Stimulated activated memory B cell treated with anti-CD40 and anti-IgM and Interleukin-4, amounts not matched to agents 10 μg/mL and 1 μg/mL and 100 μg/mL, for 72 hours (primary cell): ENCODE measurements at regions not wholly inside any gene's neighbourhood (a gene's known extent, or its start where the extent isn't known, plus 50 kb on each side); places are given as distances from the start of the nearest gene placed in this dataset.
A peak's percentile ranks its signal among the peaks of the same experiment; 100 is the strongest.
"Not testable (repeated sequence)": the region's sequence is repeated elsewhere in the genome, so short reads cannot be mapped to it uniquely, and the experiment has no call there.

Experiments used
- ATAC-seq: fragments of 150-1000 bp; cut with Tn5 transposase; 2 replicates; pipeline ENCODE4 v1.10.0; 2021
- H3K27ac Mint-ChIP-seq: one replicate; pipeline ENCODE4 v1.8.0; 2022; ENCODE audit warnings: mild to moderate bottlenecking, mixed read lengths
- H3K27me3 Mint-ChIP-seq: one replicate; pipeline ENCODE4 v1.8.0; 2022; ENCODE audit warnings: mixed read lengths
- H3K36me3 Mint-ChIP-seq: one replicate; pipeline ENCODE4 v1.8.0; 2022; ENCODE audit warnings: mixed read lengths
- H3K4me1 Mint-ChIP-seq: one replicate; pipeline ENCODE4 v1.8.0; 2022; ENCODE audit warnings: mixed read lengths
- H3K4me3 Mint-ChIP-seq: one replicate; pipeline ENCODE4 v1.8.0; 2022; ENCODE audit warnings: mild to moderate bottlenecking, moderate library complexity, mixed read lengths
- H3K9me3 Mint-ChIP-seq: one replicate; pipeline ENCODE4 v1.8.0; 2022; ENCODE audit warnings: mixed read lengths

DNA sequence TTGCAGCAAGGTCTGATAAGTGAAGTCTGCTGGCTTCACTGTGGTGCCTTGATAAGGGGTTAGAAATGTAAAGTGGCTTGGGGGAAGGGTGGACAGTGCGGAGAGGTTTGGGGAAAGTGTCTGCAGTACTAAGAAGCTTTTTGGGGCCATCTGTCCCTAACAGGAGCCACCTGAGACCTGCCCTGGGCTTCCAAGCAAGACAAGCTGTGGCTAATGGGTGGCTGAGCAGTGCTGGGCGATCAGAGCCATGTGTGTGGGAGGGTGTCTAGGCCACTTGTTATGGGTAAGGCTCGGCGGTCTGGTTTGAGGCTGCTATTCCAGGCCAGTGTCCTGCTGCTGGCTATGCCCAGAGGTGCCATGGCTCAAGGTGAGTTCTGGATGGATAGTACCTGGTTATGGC is 185.4 kb upstream of the MTMR8 start:
- peaks cover 17% of the 10 kb centered on the region for H3K4me1 Mint-ChIP-seq
- H3K4me3 Mint-ChIP-seq: peak overlapping the region; percentile 66
- no peaks in the 10 kb centered on the region for H3K27me3 Mint-ChIP-seq
- H3K9me3 Mint-ChIP-seq: peaks cover 1% of the 10 kb centered on the region
- peak overlapping the region; percentile 80 for H3K27ac Mint-ChIP-seq
- no peak for ATAC-seq
- peaks cover 7% of the 10 kb centered on the region for H3K36me3 Mint-ChIP-seq

DNA sequence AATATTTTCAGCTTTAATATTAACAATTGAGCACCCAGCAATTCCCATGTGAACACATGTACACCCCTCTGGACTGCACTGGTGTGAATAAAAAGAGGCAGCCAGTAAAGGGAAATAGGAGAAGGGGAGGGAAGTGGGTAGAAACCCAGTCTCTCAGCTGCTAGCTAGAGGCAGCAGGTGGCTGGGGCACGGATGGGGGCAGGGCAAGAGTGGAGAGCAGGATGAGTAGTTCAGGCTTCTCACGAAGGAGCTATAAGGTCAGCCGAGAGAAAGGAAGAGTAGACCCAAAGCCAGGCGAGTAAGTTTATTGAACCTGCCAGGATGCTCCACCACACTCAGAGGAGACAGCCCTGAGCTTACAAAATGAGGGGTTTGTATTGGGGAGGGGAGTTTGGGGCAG is 184.8 kb upstream of the MTMR8 start:
- H3K36me3 Mint-ChIP-seq: peaks cover 10% of the 10 kb centered on the region
- ATAC-seq: peak; percentile 86
- peak overlapping the region; percentile 66 for H3K4me3 Mint-ChIP-seq
- peak overlapping the region; percentile 80 for H3K27ac Mint-ChIP-seq
- H3K4me1 Mint-ChIP-seq: peaks cover 17% of the 10 kb centered on the region
- peaks cover 3% of the 10 kb centered on the region for H3K9me3 Mint-ChIP-seq
- H3K27me3 Mint-ChIP-seq: no peaks in the 10 kb centered on the region

DNA sequence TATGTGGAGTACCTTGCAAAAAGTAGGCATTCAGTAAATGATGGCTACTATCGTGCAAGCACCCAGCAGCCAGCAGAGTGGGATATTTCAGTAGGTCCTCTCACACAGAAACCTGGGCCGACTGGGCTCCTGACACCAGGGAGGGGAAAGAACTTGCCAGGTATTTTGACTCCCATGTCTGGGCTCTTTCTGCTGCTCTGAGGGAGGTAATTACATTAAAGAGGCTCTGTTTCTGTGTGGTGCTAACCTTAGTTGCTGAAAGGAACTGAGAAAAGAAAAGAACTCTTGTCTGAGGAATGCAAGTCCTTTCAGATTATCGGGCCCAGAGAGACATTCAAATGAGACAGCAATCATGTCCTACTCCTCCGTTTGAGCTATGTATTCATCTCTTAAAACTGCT is 175.8 kb upstream of the MTMR8 start:
- no peaks in the 10 kb centered on the region for H3K27me3 Mint-ChIP-seq
- H3K36me3 Mint-ChIP-seq: peaks cover 13% of the 10 kb centered on the region
- peak overlapping the region; percentile 27 for H3K27ac Mint-ChIP-seq
- peaks cover 3% of the 10 kb centered on the region for H3K9me3 Mint-ChIP-seq
- peaks cover 11% of the 10 kb centered on the region for H3K4me1 Mint-ChIP-seq
- H3K4me3 Mint-ChIP-seq: no peak overlapping the region
- no peak for ATAC-seq

GRCh38 chrX:64570204-64570603 is 175.0 kb upstream of the MTMR8 start:
- Mint-ChIP-seq H3K4me3 (no peak overlapping the region), H3K27me3 (no peaks in the 10 kb centered on the region), H3K36me3 (peaks cover 7% of the 10 kb centered on the region), H3K4me1 (peaks cover 11% of the 10 kb centered on the region), H3K9me3 (no peaks in the 10 kb centered on the region), H3K27ac (no peak overlapping the region)
- no peak for ATAC-seq

DNA sequence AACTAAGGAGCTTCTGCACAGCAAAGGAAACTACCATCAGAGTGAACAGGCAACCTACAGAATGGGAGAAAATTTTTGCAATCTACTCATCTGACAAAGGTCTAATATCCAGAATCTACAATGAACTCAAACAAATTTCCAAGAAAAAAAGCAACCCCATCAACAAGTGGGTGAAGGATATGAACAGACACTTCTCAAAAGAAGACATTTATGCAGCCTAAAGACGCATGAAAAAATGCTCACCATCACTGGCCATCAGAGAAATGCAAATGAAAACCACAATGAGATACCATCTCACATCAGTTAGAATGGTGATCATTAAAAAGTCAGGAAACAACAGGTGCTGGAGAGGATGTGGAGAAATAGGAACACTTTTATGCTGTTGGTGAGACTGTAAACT is 170.1 kb upstream of the MTMR8 start:
- H3K4me3 Mint-ChIP-seq, H3K27me3 Mint-ChIP-seq, H3K9me3 Mint-ChIP-seq, H3K36me3 Mint-ChIP-seq, H3K4me1 Mint-ChIP-seq, H3K27ac Mint-ChIP-seq, ATAC-seq: not testable (repeated sequence)

DNA sequence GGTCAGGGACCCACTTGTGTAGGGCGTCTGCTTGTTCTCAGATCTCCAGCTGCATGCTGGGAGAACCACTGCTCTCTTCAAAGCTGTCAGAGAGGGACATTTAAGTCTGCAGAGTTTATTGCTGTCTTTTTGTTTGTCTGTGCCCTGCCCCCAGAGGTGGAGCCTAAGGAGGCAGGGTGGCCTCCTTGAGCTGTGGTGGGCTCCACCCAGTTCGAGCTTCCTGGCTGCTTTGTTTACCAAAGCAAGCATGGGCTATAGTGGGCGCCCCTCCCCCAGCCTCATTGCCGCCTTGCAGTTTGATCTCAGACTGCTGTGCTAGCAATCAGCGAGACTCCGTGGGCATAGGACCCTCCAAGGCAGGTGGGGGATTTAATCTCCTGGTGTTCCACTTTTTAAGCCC is 154.0 kb upstream of the MTMR8 start:
- not testable (repeated sequence) for H3K27ac Mint-ChIP-seq, H3K4me1 Mint-ChIP-seq, H3K9me3 Mint-ChIP-seq, H3K36me3 Mint-ChIP-seq, ATAC-seq, H3K27me3 Mint-ChIP-seq, H3K4me3 Mint-ChIP-seq

DNA sequence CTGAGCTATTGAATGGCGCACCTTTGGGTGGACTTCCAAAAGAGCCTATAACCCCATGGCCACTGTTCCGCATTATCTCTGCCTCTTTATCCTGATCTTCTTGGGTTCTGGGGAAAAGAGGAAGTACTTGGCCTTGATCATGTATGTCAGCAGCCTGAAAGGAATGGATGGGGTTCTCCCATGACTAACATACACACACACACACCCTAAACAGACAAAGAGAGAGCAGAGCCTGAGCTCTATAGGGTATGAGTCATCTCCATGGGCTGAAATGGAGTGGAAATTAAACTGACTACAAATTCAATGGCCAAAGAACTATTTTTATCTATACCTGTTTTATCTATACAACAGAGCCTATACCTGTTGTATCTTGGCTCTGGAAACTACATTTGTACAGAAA is 141.5 kb upstream of the MTMR8 start:
- no peaks in the 10 kb centered on the region for H3K9me3 Mint-ChIP-seq

More for the DNA sequence above, 141.5 kb upstream of the MTMR8 start:
- ATAC-seq: no peak
- no peaks in the 10 kb centered on the region for H3K27me3 Mint-ChIP-seq
- H3K27ac Mint-ChIP-seq: no peak overlapping the region
- no peaks in the 10 kb centered on the region for H3K4me1 Mint-ChIP-seq
- no peak overlapping the region for H3K4me3 Mint-ChIP-seq
- no peaks in the 10 kb centered on the region for H3K36me3 Mint-ChIP-seq
